HG03575 (cell line): ENCODE measurements at regions not wholly inside any gene's neighbourhood (a gene's known extent, or its start where the extent isn't known, plus 50 kb on each side); places are given as distances from the start of the nearest gene placed in this dataset.
"Not testable (repeated sequence)": the region's sequence is repeated elsewhere in the genome, so short reads cannot be mapped to it uniquely, and the experiment has no call there.

Experiments used
- ATAC-seq: cut with Tn5 transposase; IDR thresholded peaks from one replicate; pipeline ENCODE4 v1.9.1; 2021; ENCODE audit not compliant: unreplicated experiment, insufficient number of reproducible peaks, low FRiP score; ENCODE audit errors: extremely low read depth

GRCh38 chr10:84826704-84827103 is 498.3 kb downstream of the CCSER2 start:
- ATAC-seq: no peak

- no peak for ATAC-seq
Observed at GRCh38 chr10:84829131-84829530, 500.7 kb downstream of the CCSER2 start.

GRCh38 chr10:84837041-84837812 is 508.8 kb downstream of the CCSER2 start:
- ATAC-seq: no peak

- ATAC-seq: no peak
Observed at GRCh38 chr10:84837877-84838276, 509.5 kb downstream of the CCSER2 start.

- no peak for ATAC-seq
Observed at GRCh38 chr10:84838851-84839250, 510.5 kb downstream of the CCSER2 start.

GRCh38 chr10:84842593-84842992 is 514.2 kb downstream of the CCSER2 start:
- no peak for ATAC-seq

- ATAC-seq: no peak
Observed at GRCh38 chr10:84844461-84844860, 516.1 kb downstream of the CCSER2 start.

- no peak for ATAC-seq
Observed at GRCh38 chr10:84845628-84846261, 517.4 kb downstream of the CCSER2 start.

GRCh38 chr10:84846658-84847316 is 518.4 kb downstream of the CCSER2 start:
- no peak for ATAC-seq

GRCh38 chr10:84848967-84849366 is 520.6 kb downstream of the CCSER2 start:
- ATAC-seq: no peak

GRCh38 chr10:84850826-84851225 is 522.4 kb downstream of the CCSER2 start:
- no peak for ATAC-seq

GRCh38 chr10:84854439-84854838 is 526.0 kb downstream of the CCSER2 start:
- no peak for ATAC-seq

- no peak for ATAC-seq
Observed at GRCh38 chr10:84860855-84861254, 532.5 kb downstream of the CCSER2 start.

GRCh38 chr10:84862551-84862950 is 534.2 kb downstream of the CCSER2 start:
- ATAC-seq: no peak

GRCh38 chr10:84863675-84864074 is 535.3 kb downstream of the CCSER2 start:
- no peak for ATAC-seq

GRCh38 chr10:84876116-84876999 is 548.0 kb downstream of the CCSER2 start:
- no peak for ATAC-seq

GRCh38 chr10:84879991-84880390 is 551.6 kb downstream of the CCSER2 start:
- no peak for ATAC-seq

GRCh38 chr10:84881696-84882095 is 553.3 kb downstream of the CCSER2 start:
- ATAC-seq: not testable (repeated sequence)

GRCh38 chr10:84890706-84891105 is 562.3 kb downstream of the CCSER2 start:
- no peak for ATAC-seq
